ENCODE measurements at regions not wholly inside any gene's neighbourhood (a gene's known extent, or its start where the extent isn't known, plus 50 kb on each side); places are given as distances from the start of the nearest gene placed in this dataset.

DNA sequence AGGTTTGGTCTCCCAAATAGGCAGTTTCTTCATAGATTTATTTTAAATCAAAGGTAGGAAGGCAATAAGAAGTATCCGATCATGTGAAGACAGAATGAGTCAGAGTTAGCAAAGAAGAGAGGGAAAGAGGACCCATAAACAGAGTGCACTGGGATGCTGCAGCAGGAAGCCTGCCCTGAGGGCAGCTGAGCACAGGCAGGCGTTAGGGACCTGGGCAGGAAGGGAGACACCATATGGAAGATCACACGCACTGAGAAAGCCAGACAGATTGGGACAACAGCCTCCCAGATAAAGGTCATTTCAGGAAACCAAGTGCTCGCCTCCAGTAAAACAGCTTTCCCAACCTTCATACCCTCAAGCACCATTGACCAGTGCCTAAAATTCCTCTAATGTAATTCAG, 598.0 kb downstream of the EFNB2 start:
- H3K4me3 ChIP-seq (ENCODE audit: low read depth, low read length): no peak overlapping the region
- no peaks in the 10 kb centered on the region for H3K9me3 ChIP-seq (ENCODE audit: control insufficient read depth, insufficient read depth, low read depth, low read length)
- H3K36me3 ChIP-seq (ENCODE audit: control insufficient read depth in 2 of 2, insufficient read depth in 1 of 2, low read length in 2 of 2): no peaks in the 10 kb centered on the region
- no peak for TF ChIP-seq ZNF133 (tag by site-specific recombination; IDR thresholded peaks at IDR 0.05)
- TF ChIP-seq PRDM1 (tag by site-specific recombination; IDR thresholded peaks at IDR 0.05): no peak
- TF ChIP-seq, protein P1, sequence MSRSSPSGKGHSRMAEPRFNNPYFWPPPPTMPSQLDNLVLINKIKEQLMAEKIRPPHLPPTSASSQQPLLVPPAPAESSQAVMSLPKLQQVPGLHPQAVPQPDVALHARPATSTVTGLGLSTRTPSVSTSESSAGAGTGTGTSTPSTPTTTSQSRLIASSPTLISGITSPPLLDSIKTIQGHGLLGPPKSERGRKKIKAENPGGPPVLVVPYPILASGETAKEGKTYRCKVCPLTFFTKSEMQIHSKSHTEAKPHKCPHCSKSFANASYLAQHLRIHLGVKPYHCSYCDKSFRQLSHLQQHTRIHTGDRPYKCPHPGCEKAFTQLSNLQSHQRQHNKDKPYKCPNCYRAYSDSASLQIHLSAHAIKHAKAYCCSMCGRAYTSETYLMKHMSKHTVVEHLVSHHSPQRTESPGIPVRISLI (tag by site-specific recombination; IDR thresholded peaks at IDR 0.05): no peak
- no peak for TF ChIP-seq ZNF146 (tag by site-specific recombination; IDR thresholded peaks at IDR 0.05)
- TF ChIP-seq, protein P2, sequence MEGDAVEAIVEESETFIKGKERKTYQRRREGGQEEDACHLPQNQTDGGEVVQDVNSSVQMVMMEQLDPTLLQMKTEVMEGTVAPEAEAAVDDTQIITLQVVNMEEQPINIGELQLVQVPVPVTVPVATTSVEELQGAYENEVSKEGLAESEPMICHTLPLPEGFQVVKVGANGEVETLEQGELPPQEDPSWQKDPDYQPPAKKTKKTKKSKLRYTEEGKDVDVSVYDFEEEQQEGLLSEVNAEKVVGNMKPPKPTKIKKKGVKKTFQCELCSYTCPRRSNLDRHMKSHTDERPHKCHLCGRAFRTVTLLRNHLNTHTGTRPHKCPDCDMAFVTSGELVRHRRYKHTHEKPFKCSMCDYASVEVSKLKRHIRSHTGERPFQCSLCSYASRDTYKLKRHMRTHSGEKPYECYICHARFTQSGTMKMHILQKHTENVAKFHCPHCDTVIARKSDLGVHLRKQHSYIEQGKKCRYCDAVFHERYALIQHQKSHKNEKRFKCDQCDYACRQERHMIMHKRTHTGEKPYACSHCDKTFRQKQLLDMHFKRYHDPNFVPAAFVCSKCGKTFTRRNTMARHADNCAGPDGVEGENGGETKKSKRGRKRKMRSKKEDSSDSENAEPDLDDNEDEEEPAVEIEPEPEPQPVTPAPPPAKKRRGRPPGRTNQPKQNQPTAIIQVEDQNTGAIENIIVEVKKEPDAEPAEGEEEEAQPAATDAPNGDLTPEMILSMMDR (tag by site-specific recombination; IDR thresholded peaks at IDR 0.05): no peak
- TF ChIP-seq, protein P3, sequence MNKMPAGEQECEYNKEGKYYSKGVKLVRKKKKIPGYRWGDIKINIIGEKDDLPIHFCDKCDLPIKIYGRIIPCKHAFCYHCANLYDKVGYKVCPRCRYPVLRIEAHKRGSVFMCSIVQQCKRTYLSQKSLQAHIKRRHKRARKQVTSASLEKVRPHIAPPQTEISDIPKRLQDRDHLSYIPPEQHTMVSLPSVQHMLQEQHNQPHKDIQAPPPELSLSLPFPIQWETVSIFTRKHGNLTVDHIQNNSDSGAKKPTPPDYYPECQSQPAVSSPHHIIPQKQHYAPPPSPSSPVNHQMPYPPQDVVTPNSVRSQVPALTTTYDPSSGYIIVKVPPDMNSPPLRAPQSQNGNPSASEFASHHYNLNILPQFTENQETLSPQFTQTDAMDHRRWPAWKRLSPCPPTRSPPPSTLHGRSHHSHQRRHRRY (tag by site-specific recombination; IDR thresholded peaks at IDR 0.05): no peak
- TF ChIP-seq ZNF558 (tag by site-specific recombination; IDR thresholded peaks at IDR 0.05): no peak
- no peak for TF ChIP-seq ZNF202 (tag by site-specific recombination; IDR thresholded peaks at IDR 0.05; ENCODE audit: borderline replicate concordance)
- no peak for TF ChIP-seq ZNF140 (tag by site-specific recombination; IDR thresholded peaks at IDR 0.05)
- no peak for TF ChIP-seq ZXDB (tag by site-specific recombination; IDR thresholded peaks at IDR 0.05)
- TF ChIP-seq ZNF121 (tag by site-specific recombination; IDR thresholded peaks at IDR 0.05): no peak
- TF ChIP-seq ZNF580 (tag by site-specific recombination; IDR thresholded peaks at IDR 0.05): no peak
- no peak for TF ChIP-seq ZNF548 (tag by site-specific recombination; IDR thresholded peaks at IDR 0.05)
- H3K27ac ChIP-seq (ENCODE audit: extremely low read depth, low read depth, low read length): no peak overlapping the region
- POLR2A ChIA-PET: no interaction called here
- H3K4me1 ChIP-seq (ENCODE audit: control insufficient read depth, insufficient read depth, low read length): no peaks in the 10 kb centered on the region
- CTCF ChIA-PET: no interaction called here

DNA sequence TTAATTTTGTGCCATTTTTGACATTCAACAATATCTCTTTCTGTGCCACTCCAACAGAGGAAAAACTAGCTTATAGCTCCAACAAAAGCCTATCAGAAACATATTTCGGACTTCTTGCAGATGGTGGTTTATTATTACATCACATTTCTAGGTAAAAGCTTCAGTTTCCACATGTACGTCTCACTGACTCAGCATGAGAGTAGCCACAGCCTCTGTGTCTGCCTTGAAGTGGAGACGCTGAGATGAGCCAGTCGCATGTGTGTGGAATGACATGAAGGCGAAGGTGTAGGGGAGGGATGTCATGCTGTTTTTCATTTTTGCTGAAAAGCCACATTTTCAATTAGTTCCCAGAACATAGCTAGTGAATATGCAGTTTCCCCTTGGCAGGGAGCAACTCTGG, 598.6 kb downstream of the EFNB2 start:
- H3K27ac ChIP-seq (ENCODE audit: extremely low read depth, low read depth, low read length): no peak overlapping the region
- H3K9me3 ChIP-seq (ENCODE audit: control insufficient read depth, insufficient read depth, low read depth, low read length): no peaks in the 10 kb centered on the region
- CTCF ChIA-PET: interaction anchor here (0.7 kb wide), 1 partner anchor 62 kb away, joined by 3 read pairs; no protein-coding TSS in a partner anchor
- TF ChIP-seq, protein P4, sequence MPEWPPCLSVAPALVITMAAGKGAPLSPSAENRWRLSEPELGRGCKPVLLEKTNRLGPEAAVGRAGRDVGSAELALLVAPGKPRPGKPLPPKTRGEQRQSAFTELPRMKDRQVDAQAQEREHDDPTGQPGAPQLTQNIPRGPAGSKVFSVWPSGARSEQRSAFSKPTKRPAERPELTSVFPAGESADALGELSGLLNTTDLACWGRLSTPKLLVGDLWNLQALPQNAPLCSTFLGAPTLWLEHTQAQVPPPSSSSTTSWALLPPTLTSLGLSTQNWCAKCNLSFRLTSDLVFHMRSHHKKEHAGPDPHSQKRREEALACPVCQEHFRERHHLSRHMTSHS (tag by site-specific recombination; IDR thresholded peaks at IDR 0.05): no peak
- TF ChIP-seq ZNF155 (tag by site-specific recombination; IDR thresholded peaks at IDR 0.05): no peak
- TF ChIP-seq ZNF76 (tag by site-specific recombination; IDR thresholded peaks at IDR 0.05; ENCODE audit: borderline replicate concordance, low read depth): no peak
- no peak for TF ChIP-seq KLF16 (tag by site-specific recombination; IDR thresholded peaks at IDR 0.05)
- TF ChIP-seq, protein P5, sequence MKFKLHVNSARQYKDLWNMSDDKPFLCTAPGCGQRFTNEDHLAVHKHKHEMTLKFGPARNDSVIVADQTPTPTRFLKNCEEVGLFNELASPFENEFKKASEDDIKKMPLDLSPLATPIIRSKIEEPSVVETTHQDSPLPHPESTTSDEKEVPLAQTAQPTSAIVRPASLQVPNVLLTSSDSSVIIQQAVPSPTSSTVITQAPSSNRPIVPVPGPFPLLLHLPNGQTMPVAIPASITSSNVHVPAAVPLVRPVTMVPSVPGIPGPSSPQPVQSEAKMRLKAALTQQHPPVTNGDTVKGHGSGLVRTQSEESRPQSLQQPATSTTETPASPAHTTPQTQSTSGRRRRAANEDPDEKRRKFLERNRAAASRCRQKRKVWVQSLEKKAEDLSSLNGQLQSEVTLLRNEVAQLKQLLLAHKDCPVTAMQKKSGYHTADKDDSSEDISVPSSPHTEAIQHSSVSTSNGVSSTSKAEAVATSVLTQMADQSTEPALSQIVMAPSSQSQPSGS (tag by site-specific recombination; IDR thresholded peaks at IDR 0.05; ENCODE audit: low read depth): no peak
- no peak for TF ChIP-seq REPIN1 (tag by site-specific recombination; IDR thresholded peaks at IDR 0.05; ENCODE audit: low read depth)
- TF ChIP-seq SP2 (tag by site-specific recombination; IDR thresholded peaks at IDR 0.05): no peak
- no peak for TF ChIP-seq BCL11A (tag by site-specific recombination; IDR thresholded peaks at IDR 0.05; ENCODE audit: low read depth)
- TF ChIP-seq ZNF624 (tag by site-specific recombination; IDR thresholded peaks at IDR 0.05): no peak
- no peak for TF ChIP-seq ZNF777 (tag by site-specific recombination; IDR thresholded peaks at IDR 0.05; ENCODE audit: borderline replicate concordance)
- no peak for TF ChIP-seq ZNF211 (tag by site-specific recombination; IDR thresholded peaks at IDR 0.05; ENCODE audit: low read depth)
- H3K4me1 ChIP-seq (ENCODE audit: control insufficient read depth, insufficient read depth, low read length): no peaks in the 10 kb centered on the region
- POLR2A ChIA-PET: no interaction called here
- no peaks in the 10 kb centered on the region for H3K36me3 ChIP-seq (ENCODE audit: control insufficient read depth in 2 of 2, insufficient read depth in 1 of 2, low read length in 2 of 2)
- H3K4me3 ChIP-seq (ENCODE audit: low read depth, low read length): no peak overlapping the region
